ENCODE measurements at regions not wholly inside any gene's neighbourhood (a gene's known extent, or its start where the extent isn't known, plus 50 kb on each side); places are given as distances from the start of the nearest gene placed in this dataset.

DNA sequence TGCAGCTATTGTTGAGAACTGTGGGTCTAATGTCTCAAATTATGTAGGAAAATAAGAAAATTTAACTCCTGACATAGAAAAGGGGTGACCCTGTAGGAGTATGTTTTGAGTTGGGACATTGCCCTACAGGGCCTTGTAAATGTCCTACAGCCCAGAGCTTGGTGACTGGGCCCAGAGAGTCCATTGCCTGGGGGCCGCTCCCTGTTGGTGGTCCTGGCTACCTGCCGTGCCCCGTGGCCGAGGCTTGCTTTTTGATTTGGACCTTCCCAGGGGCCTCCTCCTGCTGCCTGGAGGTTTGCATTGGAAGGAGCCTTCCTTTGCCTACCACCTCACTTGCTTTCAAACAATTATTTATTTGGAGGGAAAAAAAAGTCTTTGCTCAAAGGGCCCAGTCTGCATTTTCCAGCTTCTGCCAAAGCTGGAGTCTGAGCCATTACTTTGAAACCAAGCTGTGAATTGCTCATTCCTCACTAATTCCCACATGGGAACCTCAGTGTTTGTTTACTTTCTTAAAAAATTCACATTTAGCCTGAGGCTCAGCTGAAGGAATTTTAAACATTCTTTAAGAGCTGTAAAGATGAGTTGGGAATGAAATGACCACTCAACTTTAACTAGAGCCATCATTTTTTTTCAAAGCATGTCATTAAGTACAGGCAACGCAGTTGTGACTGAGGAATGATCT lies 355.0 kb downstream of the GLRX3 start:
- DNase-seq (ENCODE audit: low spot score): no peak
- no peak for TF ChIP-seq CTCF (IDR thresholded peaks at IDR 0.05; ENCODE audit: extremely low read depth, missing control alignments)

GRCh38 chr10:130491693-130492050 lies 355.5 kb downstream of the GLRX3 start:
- TF ChIP-seq CTCF (IDR thresholded peaks at IDR 0.05; ENCODE audit: extremely low read depth, missing control alignments): no peak
- DNase-seq (ENCODE audit: low spot score): no peak

DNA sequence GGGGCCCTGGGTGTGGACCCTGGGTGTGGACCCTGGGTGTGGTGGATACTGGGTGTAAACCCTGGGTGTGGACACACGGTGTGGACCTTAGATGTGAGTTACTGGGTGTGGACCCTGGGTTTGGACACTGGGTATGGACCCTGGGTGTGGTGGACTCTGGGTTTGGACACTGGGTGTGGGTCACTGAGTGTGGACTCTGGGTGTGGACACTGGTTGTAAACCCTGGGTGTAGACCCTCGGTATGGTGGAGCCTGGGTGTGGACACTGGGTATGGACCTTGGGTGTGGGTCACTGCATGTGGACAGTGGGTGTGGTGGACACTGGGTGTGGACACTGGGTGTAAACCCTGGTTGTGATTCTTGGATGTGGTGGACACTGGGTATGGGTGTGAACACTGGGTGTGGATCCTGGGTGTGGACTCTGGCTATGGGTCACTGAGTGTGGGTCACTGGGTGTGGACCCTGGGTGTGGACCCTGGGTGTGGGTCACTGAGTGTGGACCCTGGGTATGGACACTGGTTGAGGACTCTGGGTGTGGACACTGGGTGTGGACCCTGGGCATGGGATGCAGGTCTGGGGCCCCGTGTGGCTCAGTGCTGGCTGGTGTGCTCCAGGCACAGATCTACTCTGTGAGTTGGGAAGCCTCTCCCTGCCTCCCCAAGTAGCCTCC lies 356.2 kb downstream of the GLRX3 start:
- DNase-seq (ENCODE audit: low spot score): no peak
- TF ChIP-seq CTCF (IDR thresholded peaks at IDR 0.05; ENCODE audit: extremely low read depth, missing control alignments): no peak

GRCh38 chr10:130493021-130493420 lies 356.8 kb downstream of the GLRX3 start:
- no peak for DNase-seq (ENCODE audit: low spot score)
- no peak for TF ChIP-seq CTCF (IDR thresholded peaks at IDR 0.05; ENCODE audit: extremely low read depth, missing control alignments)

- TF ChIP-seq CTCF (IDR thresholded peaks at IDR 0.05; ENCODE audit: extremely low read depth, missing control alignments): no peak
- DNase-seq (ENCODE audit: low spot score): no peak
Measured at GRCh38 chr10:130493446-130494145, 357.4 kb downstream of the GLRX3 start.

DNA sequence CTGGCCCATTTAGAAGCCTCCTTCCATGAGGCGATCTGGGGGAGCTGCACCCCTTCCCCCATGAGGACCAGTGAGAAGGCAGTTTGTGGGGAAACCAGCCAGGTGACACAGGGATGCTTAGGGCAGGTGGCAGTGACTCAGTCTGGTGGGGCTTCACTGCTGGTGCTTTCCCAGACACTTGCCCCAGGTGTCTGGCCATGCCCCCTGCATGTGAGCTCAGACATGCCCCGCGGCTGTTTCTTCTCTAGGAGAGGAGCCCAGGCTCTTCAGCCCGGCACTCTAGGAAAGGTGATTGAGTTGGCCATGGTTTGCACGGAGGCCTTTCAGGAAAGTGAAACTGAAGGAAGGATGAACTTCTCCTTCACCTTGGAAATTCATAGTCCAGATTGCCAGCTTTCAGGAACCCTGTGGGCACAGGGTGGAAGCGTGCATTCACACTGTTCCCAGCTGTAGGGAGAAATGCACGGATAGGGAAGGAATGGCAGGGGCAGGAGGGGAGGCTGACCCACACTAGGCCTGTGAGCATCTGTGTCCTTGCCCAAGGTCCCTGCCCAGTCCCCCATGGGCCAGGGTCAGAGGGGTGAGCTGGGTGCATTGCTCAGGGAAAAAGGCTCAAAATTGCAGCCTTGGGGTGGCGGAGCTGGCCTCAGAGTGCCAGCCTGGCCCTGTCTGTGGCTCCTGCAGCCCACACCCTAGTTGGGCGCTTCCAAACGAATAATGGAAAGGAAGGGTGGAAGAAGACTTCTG lies 359.1 kb downstream of the GLRX3 start:
- no peak for DNase-seq (ENCODE audit: low spot score)
- no peak for TF ChIP-seq CTCF (IDR thresholded peaks at IDR 0.05; ENCODE audit: extremely low read depth, missing control alignments)
